ENCODE measurements at regions not wholly inside any gene's neighbourhood (a gene's known extent, or its start where the extent isn't known, plus 50 kb on each side); places are given as distances from the start of the nearest gene placed in this dataset.

DNA sequence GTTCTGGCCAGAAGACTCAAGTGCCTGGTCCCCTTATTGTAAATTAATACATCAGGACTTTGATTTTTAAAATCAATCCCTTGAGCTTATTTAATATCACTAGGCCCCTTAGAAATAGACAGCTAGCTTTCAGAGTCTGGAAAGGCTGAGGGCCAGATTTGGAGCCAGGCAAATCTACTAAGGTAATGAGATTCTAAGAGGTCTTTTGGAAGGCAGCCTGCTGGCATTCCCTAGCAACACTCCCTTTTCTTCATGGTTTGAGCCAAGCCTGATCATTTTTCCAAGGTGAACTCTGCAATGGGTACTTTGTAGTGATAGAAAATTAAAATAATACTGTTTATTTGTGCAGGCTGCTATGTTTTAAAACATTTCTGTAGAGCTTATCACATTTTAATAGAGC is 378.5 kb downstream of the FAT4 start:
- POLR2A ChIA-PET: no interaction called here
- H3K4me1 Mint-ChIP-seq: no peaks in the 10 kb centered on the region

DNA sequence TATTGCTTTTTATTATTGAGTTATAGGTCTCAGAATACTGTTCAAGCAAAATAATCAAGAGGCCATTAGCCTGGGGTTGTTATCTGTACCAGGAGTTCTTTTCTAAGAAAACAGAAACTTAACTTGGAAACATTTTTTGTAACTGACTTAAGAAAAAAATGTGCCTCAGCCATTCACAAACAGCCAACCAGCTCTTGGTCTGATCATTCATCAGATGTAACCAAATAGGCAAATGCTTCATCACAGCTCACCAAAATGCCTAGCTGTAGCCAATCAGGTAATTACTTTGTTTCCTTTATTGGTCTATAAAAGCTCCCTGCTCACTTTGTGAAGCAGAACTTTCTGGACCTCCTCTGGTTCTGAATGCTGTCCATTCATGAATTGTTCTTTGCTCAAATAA is 387.7 kb downstream of the FAT4 start:
- ChIA-PET CTCF (no interaction called here), POLR2A (no interaction called here)
- Histone ChIP-seq H3K9me3 (ENCODE audit: low read length) (no peaks in the 10 kb centered on the region), H3K36me3 (ENCODE audit: insufficient read depth, low read length) (no peaks in the 10 kb centered on the region), H3K27me3 (ENCODE audit: insufficient read depth, low read length, poor library complexity, severe bottlenecking) (no peaks in the 10 kb centered on the region), H3K4me3 (ENCODE audit: low read length) (no peak overlapping the region), H3K4me1 (ENCODE audit: insufficient read depth, low read length) (no peaks in the 10 kb centered on the region), H3K27ac (ENCODE audit: low read depth, low read length) (no peak overlapping the region)
- no peak overlapping the region for H3K4me3 Mint-ChIP-seq
- H3K4me1 Mint-ChIP-seq: no peaks in the 10 kb centered on the region
- no peak overlapping the region for H3K27ac Mint-ChIP-seq
- H3K9me3 Mint-ChIP-seq: peaks cover 0 to 16% (median 2%) of the 10 kb centered on the region in 5 donors
- H3K36me3 Mint-ChIP-seq: no peaks in the 10 kb centered on the region
- H3K27me3 Mint-ChIP-seq: peaks cover 0 to 1% of the 10 kb centered on the region in 2 donors
- DNase-seq: no peak

More for the DNA sequence above, 378.5 kb downstream of the FAT4 start:
- no peak overlapping the region for H3K27ac ChIP-seq (ENCODE audit: low read depth, low read length)
- Mint-ChIP-seq H3K36me3 (no peaks in the 10 kb centered on the region), H3K4me3 (no peak overlapping the region), H3K27me3 (no peaks in the 10 kb centered on the region), H3K27ac (no peak overlapping the region), H3K9me3 (peaks cover 4 to 12% (median 7%) of the 10 kb centered on the region in 5 donors)
- H3K4me1 ChIP-seq (ENCODE audit: insufficient read depth, low read length): no peaks in the 10 kb centered on the region
- no peaks in the 10 kb centered on the region for H3K9me3 ChIP-seq (ENCODE audit: low read length)
- no peaks in the 10 kb centered on the region for H3K36me3 ChIP-seq (ENCODE audit: insufficient read depth, low read length)
- CTCF ChIA-PET: no interaction called here
- no peak for DNase-seq
- H3K4me3 ChIP-seq (ENCODE audit: low read length): no peak overlapping the region
- no peaks in the 10 kb centered on the region for H3K27me3 ChIP-seq (ENCODE audit: insufficient read depth, low read length, poor library complexity, severe bottlenecking)

GRCh38 chr4:125703443-125703842 is 388.7 kb downstream of the FAT4 start:
- no peak overlapping the region for H3K27ac ChIP-seq (ENCODE audit: low read depth, low read length)
- H3K27ac Mint-ChIP-seq: no peak overlapping the region
- no peak overlapping the region for H3K4me3 ChIP-seq (ENCODE audit: low read length)
- peaks cover 0 to 1% of the 10 kb centered on the region in 2 donors for H3K27me3 Mint-ChIP-seq
- no peaks in the 10 kb centered on the region for H3K4me1 Mint-ChIP-seq
- no peaks in the 10 kb centered on the region for H3K27me3 ChIP-seq (ENCODE audit: insufficient read depth, low read length, poor library complexity, severe bottlenecking)
- peaks cover 0 to 16% (median 2%) of the 10 kb centered on the region in 5 donors for H3K9me3 Mint-ChIP-seq
- H3K4me3 Mint-ChIP-seq: no peak overlapping the region
- no peak for DNase-seq
- ChIA-PET POLR2A (no interaction called here), CTCF (no interaction called here)
- no peaks in the 10 kb centered on the region for H3K9me3 ChIP-seq (ENCODE audit: low read length)
- H3K4me1 ChIP-seq (ENCODE audit: insufficient read depth, low read length): no peaks in the 10 kb centered on the region
- no peaks in the 10 kb centered on the region for H3K36me3 ChIP-seq (ENCODE audit: insufficient read depth, low read length)
- no peaks in the 10 kb centered on the region for H3K36me3 Mint-ChIP-seq

GRCh38 chr4:125704726-125705125 is 390.0 kb downstream of the FAT4 start:
- H3K9me3 Mint-ChIP-seq: peaks cover 0 to 16% (median 0%) of the 10 kb centered on the region in 5 donors
- ChIA-PET CTCF (no interaction called here), POLR2A (no interaction called here)
- H3K4me3 Mint-ChIP-seq: no peak overlapping the region
- Histone ChIP-seq H3K27ac (ENCODE audit: low read depth, low read length) (no peak overlapping the region), H3K36me3 (ENCODE audit: insufficient read depth, low read length) (no peaks in the 10 kb centered on the region), H3K4me3 (ENCODE audit: low read length) (no peak overlapping the region), H3K27me3 (ENCODE audit: insufficient read depth, low read length, poor library complexity, severe bottlenecking) (no peaks in the 10 kb centered on the region), H3K4me1 (ENCODE audit: insufficient read depth, low read length) (no peaks in the 10 kb centered on the region), H3K9me3 (ENCODE audit: low read length) (no peaks in the 10 kb centered on the region)
- H3K27ac Mint-ChIP-seq: no peak overlapping the region
- no peak for DNase-seq
- no peaks in the 10 kb centered on the region for H3K4me1 Mint-ChIP-seq
- H3K36me3 Mint-ChIP-seq: no peaks in the 10 kb centered on the region
- H3K27me3 Mint-ChIP-seq: peaks cover 0 to 1% of the 10 kb centered on the region in 2 donors

- CTCF ChIA-PET: no interaction called here
- no peaks in the 10 kb centered on the region for H3K36me3 ChIP-seq (ENCODE audit: insufficient read depth, low read length)
- DNase-seq: no peak
- no peak overlapping the region for H3K4me3 ChIP-seq (ENCODE audit: low read length)
- no peaks in the 10 kb centered on the region for H3K9me3 ChIP-seq (ENCODE audit: low read length)
- no peaks in the 10 kb centered on the region for H3K36me3 Mint-ChIP-seq
- no peak overlapping the region for H3K27ac ChIP-seq (ENCODE audit: low read depth, low read length)
- H3K27ac Mint-ChIP-seq: no peak overlapping the region
- H3K9me3 Mint-ChIP-seq: peaks cover 0 to 16% (median 0%) of the 10 kb centered on the region in 5 donors
- POLR2A ChIA-PET: no interaction called here
- no peaks in the 10 kb centered on the region for H3K27me3 ChIP-seq (ENCODE audit: insufficient read depth, low read length, poor library complexity, severe bottlenecking)
- no peaks in the 10 kb centered on the region for H3K4me1 ChIP-seq (ENCODE audit: insufficient read depth, low read length)
- peaks cover 0 to under 1% of the 10 kb centered on the region in 2 donors for H3K27me3 Mint-ChIP-seq
- no peaks in the 10 kb centered on the region for H3K4me1 Mint-ChIP-seq
- H3K4me3 Mint-ChIP-seq: no peak overlapping the region
Measured at GRCh38 chr4:125705681-125706080, 390.9 kb downstream of the FAT4 start.

DNA sequence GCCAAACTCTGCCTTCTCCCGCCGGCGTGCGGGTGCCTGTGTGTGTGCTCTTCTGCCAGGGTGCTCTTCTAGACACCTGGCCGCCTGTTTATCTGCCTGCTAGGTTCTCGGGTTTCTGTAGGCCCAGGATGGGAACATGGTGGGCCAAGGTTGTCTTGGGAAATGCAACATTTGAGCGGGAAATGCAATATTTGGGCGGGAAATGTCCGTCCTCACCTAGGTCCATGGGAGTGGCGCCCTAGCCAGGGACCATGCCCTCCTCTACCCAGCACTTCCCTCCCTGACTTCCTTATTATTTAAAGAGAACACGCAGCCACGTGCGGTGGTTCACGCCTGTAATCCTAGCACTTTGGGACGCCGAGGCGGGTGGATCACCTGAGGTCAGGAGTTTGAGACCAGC is 392.6 kb downstream of the FAT4 start:
- POLR2A ChIA-PET: no interaction called here
- H3K9me3 Mint-ChIP-seq: peaks cover 0 to 16% (median 0%) of the 10 kb centered on the region in 5 donors
- CTCF ChIA-PET: no interaction called here
- no peaks in the 10 kb centered on the region for H3K27me3 Mint-ChIP-seq
- no peak overlapping the region for H3K27ac ChIP-seq (ENCODE audit: low read depth, low read length)
- H3K4me3 Mint-ChIP-seq: no peak overlapping the region
- H3K27me3 ChIP-seq (ENCODE audit: insufficient read depth, low read length, poor library complexity, severe bottlenecking): no peaks in the 10 kb centered on the region
- DNase-seq: no peak
- no peaks in the 10 kb centered on the region for H3K4me1 Mint-ChIP-seq
- no peak overlapping the region for H3K4me3 ChIP-seq (ENCODE audit: low read length)
- H3K36me3 Mint-ChIP-seq: no peaks in the 10 kb centered on the region
- no peaks in the 10 kb centered on the region for H3K4me1 ChIP-seq (ENCODE audit: insufficient read depth, low read length)
- no peaks in the 10 kb centered on the region for H3K9me3 ChIP-seq (ENCODE audit: low read length)
- H3K36me3 ChIP-seq (ENCODE audit: insufficient read depth, low read length): no peaks in the 10 kb centered on the region
- H3K27ac Mint-ChIP-seq: peak overlapping the region in 2 of 8 donors; percentile 50 to 65

DNA sequence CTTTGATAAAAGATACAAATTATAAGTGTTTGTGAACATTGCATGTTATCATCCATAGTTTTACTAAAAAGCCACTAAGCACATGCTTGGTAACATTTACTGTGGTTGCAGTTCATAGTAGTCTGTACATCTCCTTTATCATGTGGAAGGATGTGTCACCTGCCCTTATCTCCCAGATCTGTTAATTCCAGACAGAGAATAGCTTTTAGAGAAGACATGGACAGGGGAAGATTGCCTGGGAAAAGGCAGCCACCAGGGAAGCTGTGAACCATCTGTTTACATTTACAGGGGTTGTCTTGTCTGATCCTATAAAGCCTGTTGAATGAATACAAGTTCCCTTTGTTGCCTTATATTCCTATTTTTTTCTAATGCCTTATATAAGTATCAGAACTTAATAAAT is 396.0 kb downstream of the FAT4 start:
- Histone ChIP-seq H3K9me3 (ENCODE audit: low read length) (no peaks in the 10 kb centered on the region), H3K4me3 (ENCODE audit: low read length) (no peak overlapping the region), H3K36me3 (ENCODE audit: insufficient read depth, low read length) (no peaks in the 10 kb centered on the region), H3K27me3 (ENCODE audit: insufficient read depth, low read length, poor library complexity, severe bottlenecking) (no peaks in the 10 kb centered on the region), H3K4me1 (ENCODE audit: insufficient read depth, low read length) (no peaks in the 10 kb centered on the region), H3K27ac (ENCODE audit: low read depth, low read length) (no peak overlapping the region)
- H3K9me3 Mint-ChIP-seq: peaks cover 0 to 12% (median 6%) of the 10 kb centered on the region in 5 donors
- H3K4me3 Mint-ChIP-seq: no peak overlapping the region
- no peaks in the 10 kb centered on the region for H3K36me3 Mint-ChIP-seq
- H3K27me3 Mint-ChIP-seq: no peaks in the 10 kb centered on the region
- ChIA-PET CTCF (no interaction called here), POLR2A (no interaction called here)
- DNase-seq: no peak
- H3K4me1 Mint-ChIP-seq: no peaks in the 10 kb centered on the region
- no peak overlapping the region for H3K27ac Mint-ChIP-seq

DNA sequence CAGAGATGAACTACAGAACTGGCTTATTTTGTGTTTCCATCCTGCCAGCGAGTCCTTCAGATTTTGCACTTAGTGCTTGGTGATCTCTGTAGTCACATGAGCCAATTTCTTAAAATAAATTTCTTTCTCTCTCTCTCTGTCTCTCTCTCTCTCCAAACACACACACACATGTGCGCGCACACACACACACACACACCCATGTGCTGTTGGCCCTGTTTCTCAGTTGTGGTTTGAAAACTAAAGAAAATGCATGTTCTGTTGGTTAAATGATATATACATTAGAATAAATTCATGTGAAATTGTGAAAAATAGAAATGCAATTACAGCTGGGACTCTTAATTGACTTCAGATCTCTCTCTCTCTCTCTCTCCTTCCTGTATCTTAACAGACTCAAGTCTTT is 399.3 kb downstream of the FAT4 start:
- Histone ChIP-seq H3K36me3 (ENCODE audit: insufficient read depth, low read length) (no peaks in the 10 kb centered on the region), H3K27me3 (ENCODE audit: insufficient read depth, low read length, poor library complexity, severe bottlenecking) (no peaks in the 10 kb centered on the region), H3K4me3 (ENCODE audit: low read length) (no peak overlapping the region), H3K4me1 (ENCODE audit: insufficient read depth, low read length) (no peaks in the 10 kb centered on the region), H3K9me3 (ENCODE audit: low read length) (no peaks in the 10 kb centered on the region), H3K27ac (ENCODE audit: low read depth, low read length) (no peak overlapping the region)
- Mint-ChIP-seq H3K36me3 (no peaks in the 10 kb centered on the region), H3K27me3 (no peaks in the 10 kb centered on the region), H3K4me3 (no peak overlapping the region), H3K4me1 (no peaks in the 10 kb centered on the region), H3K27ac (no peak overlapping the region), H3K9me3 (peaks cover 0 to 13% (median 8%) of the 10 kb centered on the region in 5 donors)
- DNase-seq: no peak
- CTCF ChIA-PET: no interaction called here
- POLR2A ChIA-PET: no interaction called here

DNA sequence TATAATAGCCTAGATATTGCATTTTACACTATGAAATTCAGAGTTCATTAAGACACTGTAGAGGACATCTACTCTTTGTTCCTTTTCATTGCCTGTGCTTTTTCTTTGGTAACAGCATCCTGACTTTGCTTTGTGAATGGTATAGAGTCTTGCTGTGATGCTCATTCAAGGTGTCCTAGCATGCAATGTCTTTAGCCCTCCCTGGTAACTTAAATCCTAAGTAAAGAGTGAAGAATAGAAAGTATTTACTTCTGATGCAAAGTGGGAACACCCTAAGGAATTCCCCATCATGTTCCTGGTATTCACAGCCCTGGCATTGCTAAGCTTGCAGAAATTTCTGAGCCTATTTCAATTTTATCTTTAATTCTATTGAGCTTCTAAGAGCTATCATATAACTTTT is 400.1 kb downstream of the FAT4 start:
- Mint-ChIP-seq H3K27me3 (no peaks in the 10 kb centered on the region), H3K9me3 (peaks cover 0 to 13% (median 7%) of the 10 kb centered on the region in 5 donors), H3K36me3 (no peaks in the 10 kb centered on the region), H3K4me3 (no peak overlapping the region), H3K27ac (no peak overlapping the region), H3K4me1 (no peaks in the 10 kb centered on the region)
- no peak for DNase-seq
- Histone ChIP-seq H3K9me3 (ENCODE audit: low read length) (no peaks in the 10 kb centered on the region), H3K4me1 (ENCODE audit: insufficient read depth, low read length) (no peaks in the 10 kb centered on the region), H3K36me3 (ENCODE audit: insufficient read depth, low read length) (no peaks in the 10 kb centered on the region), H3K4me3 (ENCODE audit: low read length) (no peak overlapping the region), H3K27ac (ENCODE audit: low read depth, low read length) (no peak overlapping the region), H3K27me3 (ENCODE audit: insufficient read depth, low read length, poor library complexity, severe bottlenecking) (no peaks in the 10 kb centered on the region)
- CTCF ChIA-PET: no interaction called here
- POLR2A ChIA-PET: no interaction called here
